ENCODE measurements at regions not wholly inside any gene's neighbourhood (a gene's known extent, or its start where the extent isn't known, plus 50 kb on each side); places are given as distances from the start of the nearest gene placed in this dataset.

- Histone ChIP-seq H3K9ac (ENCODE audit: low read length) (no peak overlapping the region), H3K9me2 (replicated peaks; ENCODE audit: insufficient read depth, low read length) (no peaks in the 10 kb centered on the region), H3K4me2 (ENCODE audit: low read depth, low read length, poor library complexity, severe bottlenecking) (no peak overlapping the region), H3K79me2 (ENCODE audit: insufficient read depth, low read length) (no peaks in the 10 kb centered on the region), H3K4me3 (ENCODE audit: insufficient read depth, low read length, poor library complexity, severe bottlenecking) (no peak overlapping the region), H3K27ac (ENCODE audit: low read depth, low read length) (no peak overlapping the region), H3K36me3 (ENCODE audit: low read length) (no peaks in the 10 kb centered on the region), H4K20me1 (ENCODE audit: low read depth, low read length) (no peaks in the 10 kb centered on the region), H3K27me3 (ENCODE audit: low read length) (no peaks in the 10 kb centered on the region), H2AFZ (ENCODE audit: low read depth, low read length, severe bottlenecking) (no peak overlapping the region), H3F3A (ENCODE audit: insufficient read depth) (no peaks in the 10 kb centered on the region), H3K9me3 (ENCODE audit: insufficient read depth, low read length) (no peaks in the 10 kb centered on the region)
- TF ChIP-seq EZH2phosphoT487 (conservative IDR thresholded peaks at IDR 0.05; ENCODE audit: low read length) (no peak), CTCF (IDR thresholded peaks at IDR 0.05; ENCODE audit: insufficient read depth, low read length, poor library complexity, severe bottlenecking) (no peak)
Measured at GRCh38 chr18:22676423-22676822, 256.7 kb upstream of the RBBP8 start.

GRCh38 chr18:22678486-22678885 is 254.6 kb upstream of the RBBP8 start:
- Histone ChIP-seq H3K27ac (ENCODE audit: low read depth, low read length) (no peak overlapping the region), H3K4me3 (ENCODE audit: insufficient read depth, low read length, poor library complexity, severe bottlenecking) (no peak overlapping the region), H3F3A (ENCODE audit: insufficient read depth) (no peaks in the 10 kb centered on the region), H2AFZ (ENCODE audit: low read depth, low read length, severe bottlenecking) (no peak overlapping the region), H3K36me3 (ENCODE audit: low read length) (no peaks in the 10 kb centered on the region), H3K4me2 (ENCODE audit: low read depth, low read length, poor library complexity, severe bottlenecking) (no peak overlapping the region), H3K27me3 (ENCODE audit: low read length) (no peaks in the 10 kb centered on the region), H3K9me3 (ENCODE audit: insufficient read depth, low read length) (no peaks in the 10 kb centered on the region), H3K9ac (ENCODE audit: low read length) (no peak overlapping the region), H4K20me1 (ENCODE audit: low read depth, low read length) (no peaks in the 10 kb centered on the region), H3K9me2 (replicated peaks; ENCODE audit: insufficient read depth, low read length) (no peaks in the 10 kb centered on the region), H3K79me2 (ENCODE audit: insufficient read depth, low read length) (no peaks in the 10 kb centered on the region)
- no peak for TF ChIP-seq CTCF (IDR thresholded peaks at IDR 0.05; ENCODE audit: insufficient read depth, low read length, poor library complexity, severe bottlenecking)
- TF ChIP-seq EZH2phosphoT487 (conservative IDR thresholded peaks at IDR 0.05; ENCODE audit: low read length) = no peak

- H3K9me3 ChIP-seq (ENCODE audit: insufficient read depth, low read length) = no peaks in the 10 kb centered on the region
- no peak overlapping the region for H3K4me2 ChIP-seq (ENCODE audit: low read depth, low read length, poor library complexity, severe bottlenecking)
- no peak for TF ChIP-seq CTCF (IDR thresholded peaks at IDR 0.05; ENCODE audit: insufficient read depth, low read length, poor library complexity, severe bottlenecking)
- no peak for TF ChIP-seq EZH2phosphoT487 (conservative IDR thresholded peaks at IDR 0.05; ENCODE audit: low read length)
- H2AFZ ChIP-seq (ENCODE audit: low read depth, low read length, severe bottlenecking) = no peak overlapping the region
- no peaks in the 10 kb centered on the region for H3K27me3 ChIP-seq (ENCODE audit: low read length)
- no peaks in the 10 kb centered on the region for H3F3A ChIP-seq (ENCODE audit: insufficient read depth)
- H3K27ac ChIP-seq (ENCODE audit: low read depth, low read length) = no peak overlapping the region
- no peak overlapping the region for H3K4me3 ChIP-seq (ENCODE audit: insufficient read depth, low read length, poor library complexity, severe bottlenecking)
- H3K79me2 ChIP-seq (ENCODE audit: insufficient read depth, low read length) = no peaks in the 10 kb centered on the region
- no peaks in the 10 kb centered on the region for H4K20me1 ChIP-seq (ENCODE audit: low read depth, low read length)
- H3K9ac ChIP-seq (ENCODE audit: low read length) = no peak overlapping the region
- H3K9me2 ChIP-seq (replicated peaks; ENCODE audit: insufficient read depth, low read length) = no peaks in the 10 kb centered on the region
- no peaks in the 10 kb centered on the region for H3K36me3 ChIP-seq (ENCODE audit: low read length)
Measured at GRCh38 chr18:22680944-22681343, 252.2 kb upstream of the RBBP8 start.

- TF ChIP-seq CTCF (IDR thresholded peaks at IDR 0.05; ENCODE audit: insufficient read depth, low read length, poor library complexity, severe bottlenecking) = no peak
- no peak for TF ChIP-seq EZH2phosphoT487 (conservative IDR thresholded peaks at IDR 0.05; ENCODE audit: low read length)
- Histone ChIP-seq H3K36me3 (ENCODE audit: low read length) (no peaks in the 10 kb centered on the region), H3K9ac (ENCODE audit: low read length) (no peak overlapping the region), H3K9me3 (ENCODE audit: insufficient read depth, low read length) (no peaks in the 10 kb centered on the region), H2AFZ (ENCODE audit: low read depth, low read length, severe bottlenecking) (no peak overlapping the region), H3K27ac (ENCODE audit: low read depth, low read length) (no peak overlapping the region), H3K4me3 (ENCODE audit: insufficient read depth, low read length, poor library complexity, severe bottlenecking) (no peak overlapping the region), H3K79me2 (ENCODE audit: insufficient read depth, low read length) (no peaks in the 10 kb centered on the region), H4K20me1 (ENCODE audit: low read depth, low read length) (no peaks in the 10 kb centered on the region), H3K9me2 (replicated peaks; ENCODE audit: insufficient read depth, low read length) (no peaks in the 10 kb centered on the region), H3F3A (ENCODE audit: insufficient read depth) (no peaks in the 10 kb centered on the region), H3K27me3 (ENCODE audit: low read length) (no peaks in the 10 kb centered on the region), H3K4me2 (ENCODE audit: low read depth, low read length, poor library complexity, severe bottlenecking) (no peak overlapping the region)
Measured at GRCh38 chr18:22681908-22682307, 251.2 kb upstream of the RBBP8 start.
